ENCODE measurements at regions not wholly inside any gene's neighbourhood (a gene's known extent, or its start where the extent isn't known, plus 50 kb on each side); places are given as distances from the start of the nearest gene placed in this dataset.

GRCh38 chr15:61725251-61725650 is 335.0 kb downstream of the VPS13C start:
- Histone ChIP-seq H3K9ac (ENCODE audit: low read length) (no peak overlapping the region), H2AFZ (ENCODE audit: low read depth, low read length) (no peak overlapping the region), H3K4me3 (ENCODE audit: low read length) (no peak overlapping the region), H3K79me2 (replicated peaks; ENCODE audit: insufficient read depth, low read length) (no peaks in the 10 kb centered on the region), H3K4me2 (ENCODE audit: low read length) (no peak overlapping the region), H3F3A (ENCODE audit: insufficient read depth, low read length, poor library complexity, severe bottlenecking) (no peaks in the 10 kb centered on the region), H3K27me3 (ENCODE audit: insufficient read depth, low read depth, low read length) (no peaks in the 10 kb centered on the region), H3K27ac (ENCODE audit: low read length) (no peak overlapping the region), H3K9me2 (ENCODE audit: insufficient read depth, low read length) (no peaks in the 10 kb centered on the region), H4K20me1 (ENCODE audit: insufficient read depth) (no peaks in the 10 kb centered on the region), H3K9me3 (ENCODE audit: low read length) (no peaks in the 10 kb centered on the region), H3K36me3 (ENCODE audit: insufficient read depth, low read length) (no peaks in the 10 kb centered on the region)
- TF ChIP-seq RAD21 (conservative IDR thresholded peaks at IDR 0.05) = no peak
- TF ChIP-seq MXI1 (conservative IDR thresholded peaks at IDR 0.05; ENCODE audit: poor library complexity, severe bottlenecking) = no peak

- H4K20me1 ChIP-seq (ENCODE audit: insufficient read depth) = no peaks in the 10 kb centered on the region
- no peaks in the 10 kb centered on the region for H3K36me3 ChIP-seq (ENCODE audit: insufficient read depth, low read length)
- no peak overlapping the region for H3K4me3 ChIP-seq (ENCODE audit: low read length)
- no peak overlapping the region for H3K9ac ChIP-seq (ENCODE audit: low read length)
- H3F3A ChIP-seq (ENCODE audit: insufficient read depth, low read length, poor library complexity, severe bottlenecking) = no peaks in the 10 kb centered on the region
- H3K79me2 ChIP-seq (replicated peaks; ENCODE audit: insufficient read depth, low read length) = no peaks in the 10 kb centered on the region
- no peak overlapping the region for H3K27ac ChIP-seq (ENCODE audit: low read length)
- no peaks in the 10 kb centered on the region for H3K9me3 ChIP-seq (ENCODE audit: low read length)
- no peak for TF ChIP-seq POLR2AphosphoS5 (IDR thresholded peaks at IDR 0.05)
- no peak for TF ChIP-seq CTCF (IDR thresholded peaks at IDR 0.05; ENCODE audit: poor library complexity, severe bottlenecking)
- no peak for TF ChIP-seq SMC3 (conservative IDR thresholded peaks at IDR 0.05; ENCODE audit: poor library complexity)
- no peak for TF ChIP-seq TAF1 (IDR thresholded peaks at IDR 0.05; ENCODE audit: low read depth)
- TF ChIP-seq MXI1 (conservative IDR thresholded peaks at IDR 0.05; ENCODE audit: poor library complexity, severe bottlenecking) = no peak
- no peak for TF ChIP-seq REST (IDR thresholded peaks at IDR 0.05; ENCODE audit: borderline replicate concordance)
- TF ChIP-seq EP300 (conservative IDR thresholded peaks at IDR 0.05; ENCODE audit: poor library complexity, severe bottlenecking) = no peak
- TF ChIP-seq RAD21 (conservative IDR thresholded peaks at IDR 0.05) = no peak
- no peak for TF ChIP-seq EZH2 (IDR thresholded peaks at IDR 0.05; ENCODE audit: borderline replicate concordance, insufficient read depth, low read length, poor library complexity, severe bottlenecking)
- no peaks in the 10 kb centered on the region for H3K9me2 ChIP-seq (ENCODE audit: insufficient read depth, low read length)
- H3K4me2 ChIP-seq (ENCODE audit: low read length) = no peak overlapping the region
- no peaks in the 10 kb centered on the region for H3K27me3 ChIP-seq (ENCODE audit: insufficient read depth, low read depth, low read length)
- H2AFZ ChIP-seq (ENCODE audit: low read depth, low read length) = no peak overlapping the region
Measured at GRCh38 chr15:61724251-61724939, 335.9 kb downstream of the VPS13C start.

Measured in neural cell (in vitro differentiated cells).